Ishikawa (cell line): ENCODE measurements at regions not wholly inside any gene's neighbourhood (a gene's known extent, or its start where the extent isn't known, plus 50 kb on each side); places are given as distances from the start of the nearest gene placed in this dataset.

Experiments
- EP300 ChIP-seq: IDR thresholded peaks from 2 replicates; pipeline ENCODE4 v1.6.1; 2012; ENCODE audit warnings: borderline replicate concordance
- RAD21 ChIP-seq: IDR thresholded peaks from 2 replicates; pipeline ENCODE4 v1.6.1; 2012; ENCODE audit warnings: low read depth
- REST ChIP-seq: IDR thresholded peaks from 2 replicates; pipeline ENCODE4 v1.6.1; 2012; ENCODE audit warnings: low read depth, mild to moderate bottlenecking
- ZBTB7A ChIP-seq: IDR thresholded peaks from 2 replicates; pipeline ENCODE4 v1.6.1; 2012; ENCODE audit warnings: low read depth
- TF ChIP-seq, protein P1 (sequence below): IDR thresholded peaks from 2 replicates; pipeline ENCODE4 v1.6.1; 2012

DNA sequence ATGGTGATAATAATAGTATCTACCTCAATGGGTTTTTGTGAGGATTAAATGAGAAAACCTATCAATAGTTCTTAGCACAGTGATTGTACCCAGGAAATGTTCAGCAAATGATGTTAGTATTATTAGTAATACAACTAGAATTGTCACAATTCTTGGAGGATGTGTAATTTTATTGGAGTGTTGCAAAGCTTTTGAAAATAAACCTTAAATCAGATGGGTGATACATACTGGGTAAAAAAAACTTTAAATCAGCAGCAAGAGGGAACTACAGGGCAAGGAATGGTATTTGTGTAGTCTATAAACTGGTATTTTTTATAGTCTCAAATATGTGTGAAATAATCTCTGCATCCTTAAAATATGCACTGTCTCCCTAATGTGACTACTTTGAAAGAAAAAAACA lies 371.6 kb downstream of the PIK3R1 start:
- TF ChIP-seq REST (no peak), ZBTB7A (no peak), RAD21 (no peak), EP300 (no peak)
- TF ChIP-seq, protein P1, sequence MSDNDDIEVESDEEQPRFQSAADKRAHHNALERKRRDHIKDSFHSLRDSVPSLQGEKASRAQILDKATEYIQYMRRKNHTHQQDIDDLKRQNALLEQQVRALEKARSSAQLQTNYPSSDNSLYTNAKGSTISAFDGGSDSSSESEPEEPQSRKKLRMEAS = no peak
